Neural crest cell (in vitro differentiated cells): ENCODE measurements at regions not wholly inside any gene's neighbourhood (a gene's known extent, or its start where the extent isn't known, plus 50 kb on each side); places are given as distances from the start of the nearest gene placed in this dataset.

Experiments
- DNase-seq: peaks from one replicate; pipeline ENCODE4 v3.0.0; 2021; ENCODE audit warnings: low read depth, mixed read lengths, low spot score
- H3K27ac Mint-ChIP-seq: one replicate; pipeline ENCODE4 v1.8.0; 2021; ENCODE audit warnings: mild to moderate bottlenecking, mixed read lengths; ENCODE audit not compliant: unreplicated experiment
- H3K27me3 Mint-ChIP-seq: 2 replicates; pipeline ENCODE4 v1.8.0; 2021; ENCODE audit warnings: low read depth, mild to moderate bottlenecking, mixed read lengths
- H3K36me3 Mint-ChIP-seq: 2 replicates; pipeline ENCODE4 v1.8.0; 2021; ENCODE audit warnings: low read depth, mild to moderate bottlenecking, mixed read lengths
- H3K4me1 Mint-ChIP-seq: 2 replicates; pipeline ENCODE4 v1.8.0; 2021; ENCODE audit warnings: mixed read lengths
- H3K4me3 Mint-ChIP-seq: one replicate; pipeline ENCODE4 v1.8.0; 2021; ENCODE audit warnings: mild to moderate bottlenecking, mixed read lengths
- H3K9me3 Mint-ChIP-seq: 2 replicates; pipeline ENCODE4 v1.8.0; 2021; ENCODE audit warnings: mixed read lengths
- CTCF ChIP-seq: fragments of 200-600 bp; sonication (generic); conservative IDR thresholded peaks from 2 replicates; pipeline ENCODE4 v1.5.0; 2021; ENCODE audit warnings: antibody characterized with exemption, mild to moderate bottlenecking

GRCh38 chr15:101590785-101591184, 61.4 kb downstream of the TM2D3 start:
- no peak for DNase-seq
- Mint-ChIP-seq H3K9me3 (peaks cover 21% of the 10 kb centered on the region), H3K36me3 (peaks cover 4% of the 10 kb centered on the region), H3K27me3 (peaks cover 46% of the 10 kb centered on the region), H3K4me3 (no peak overlapping the region), H3K4me1 (no peaks in the 10 kb centered on the region), H3K27ac (no peak overlapping the region)
- TF ChIP-seq CTCF: no peak

- no peaks in the 10 kb centered on the region for H3K4me1 Mint-ChIP-seq
- peaks cover 6% of the 10 kb centered on the region for H3K9me3 Mint-ChIP-seq
- no peak overlapping the region for H3K27ac Mint-ChIP-seq
- no peak for DNase-seq
- no peak for TF ChIP-seq CTCF
- no peak overlapping the region for H3K4me3 Mint-ChIP-seq
- peaks cover 45% of the 10 kb centered on the region for H3K27me3 Mint-ChIP-seq
- H3K36me3 Mint-ChIP-seq: no peaks in the 10 kb centered on the region
Observed at GRCh38 chr15:101583284-101583683, 68.9 kb downstream of the TM2D3 start.

GRCh38 chr15:101580431-101580830, 71.8 kb downstream of the TM2D3 start:
- H3K27ac Mint-ChIP-seq: no peak overlapping the region
- no peaks in the 10 kb centered on the region for H3K36me3 Mint-ChIP-seq
- DNase-seq: no peak
- H3K9me3 Mint-ChIP-seq: peaks cover 6% of the 10 kb centered on the region
- no peaks in the 10 kb centered on the region for H3K4me1 Mint-ChIP-seq
- no peak for TF ChIP-seq CTCF
- H3K4me3 Mint-ChIP-seq: no peak overlapping the region
- H3K27me3 Mint-ChIP-seq: peaks cover 57% of the 10 kb centered on the region

- Mint-ChIP-seq H3K9me3 (peaks cover 6% of the 10 kb centered on the region), H3K36me3 (no peaks in the 10 kb centered on the region), H3K27ac (no peak overlapping the region), H3K4me1 (no peaks in the 10 kb centered on the region), H3K27me3 (peaks cover 57% of the 10 kb centered on the region), H3K4me3 (no peak overlapping the region)
- no peak for DNase-seq
- TF ChIP-seq CTCF: no peak
Observed at GRCh38 chr15:101579631-101580163, 72.5 kb downstream of the TM2D3 start.

- no peak overlapping the region for H3K4me3 Mint-ChIP-seq
- peaks cover 57% of the 10 kb centered on the region for H3K27me3 Mint-ChIP-seq
- peaks cover 4% of the 10 kb centered on the region for H3K9me3 Mint-ChIP-seq
- no peak overlapping the region for H3K27ac Mint-ChIP-seq
- peak; percentile 18 for DNase-seq
- H3K4me1 Mint-ChIP-seq: no peaks in the 10 kb centered on the region
- H3K36me3 Mint-ChIP-seq: no peaks in the 10 kb centered on the region
- peak; percentile 61 for TF ChIP-seq CTCF
Observed at GRCh38 chr15:101578443-101578894, 73.7 kb downstream of the TM2D3 start.
